ENCODE measurements at regions not wholly inside any gene's neighbourhood (a gene's known extent, or its start where the extent isn't known, plus 50 kb on each side); places are given as distances from the start of the nearest gene placed in this dataset.

DNA sequence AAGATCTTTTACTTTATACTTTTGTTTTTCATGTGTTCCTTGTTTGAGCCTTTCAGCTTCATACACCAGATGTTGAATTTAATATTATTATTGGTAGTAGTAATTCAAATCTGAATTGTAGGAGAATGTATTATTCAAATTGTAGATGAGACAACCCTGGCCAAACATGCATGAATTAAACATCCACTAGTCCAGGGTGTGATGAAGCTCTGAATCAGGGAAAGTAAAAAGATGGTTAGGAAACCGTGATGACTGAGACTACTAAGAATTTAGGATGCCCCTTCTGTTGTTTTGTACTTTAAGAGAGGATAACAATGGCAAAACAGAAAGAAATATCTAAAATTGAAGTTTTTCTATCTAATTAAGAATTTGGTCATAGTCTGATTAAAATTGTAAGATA, 227.8 kb upstream of the CDH2 start:
- DNase-seq (ENCODE audit: low spot score in 2 of 2): no peak
- 41% methylated on average over 1 of the region's 1 CpG for WGBS
- Histone ChIP-seq H3K4me1 (no peaks in the 10 kb centered on the region), H3K4me3 (no peak overlapping the region), H3K27me3 (no peaks in the 10 kb centered on the region), H3K36me3 (no peaks in the 10 kb centered on the region), H3K27ac (no peak overlapping the region), H3K9me3 (no peaks in the 10 kb centered on the region)
- TF ChIP-seq EP300 (IDR thresholded peaks at IDR 0.05): no peak

DNA sequence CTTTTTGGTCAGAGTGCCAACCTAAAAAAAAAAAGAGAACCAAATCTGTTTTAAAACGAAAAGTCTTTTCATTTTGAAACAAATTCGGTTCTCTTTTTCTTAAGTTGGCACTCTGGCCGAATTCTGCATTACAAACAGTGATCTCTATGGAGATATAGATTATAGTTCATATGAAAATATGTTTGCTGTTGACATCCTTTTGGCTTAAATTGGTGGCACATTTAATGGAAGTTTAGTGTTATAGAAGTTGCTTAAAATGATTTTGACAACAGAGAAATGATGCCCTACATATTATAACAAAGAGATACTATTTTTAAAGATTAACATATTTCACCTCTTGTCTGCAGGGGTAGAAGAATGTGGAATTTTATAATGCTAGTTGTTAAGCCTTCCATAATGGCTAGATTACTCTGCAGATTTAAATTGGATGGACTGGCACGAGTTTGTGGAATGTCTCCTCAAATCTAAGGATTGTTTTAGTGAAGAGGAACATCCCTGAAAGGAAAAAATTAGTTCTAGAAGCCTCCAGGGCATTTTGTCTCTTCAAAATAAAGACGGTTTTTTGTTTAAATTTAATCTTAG, 222.9 kb upstream of the CDH2 start:
- no peaks in the 10 kb centered on the region for H3K9me3 ChIP-seq
- TF ChIP-seq POLR2A (IDR thresholded peaks at IDR 0.05) (no peak), EP300 (IDR thresholded peaks at IDR 0.05) (no peak), CTCF (IDR thresholded peaks at IDR 0.05) (no peak), POLR2AphosphoS5 (IDR thresholded peaks at IDR 0.05) (no peak)
- DNase-seq (ENCODE audit: low spot score in 2 of 2): no peak
- no peak overlapping the region for H3K27ac ChIP-seq
- WGBS: 60% methylated on average over 5 of the region's 5 CpGs
- no peaks in the 10 kb centered on the region for H3K27me3 ChIP-seq
- H3K36me3 ChIP-seq: no peaks in the 10 kb centered on the region
- no peak overlapping the region for H3K4me3 ChIP-seq
- no peaks in the 10 kb centered on the region for H3K4me1 ChIP-seq

GRCh38 chr18:28398471-28398870, 221.5 kb upstream of the CDH2 start:
- TF ChIP-seq EP300 (IDR thresholded peaks at IDR 0.05): no peak
- TF ChIP-seq CTCF (IDR thresholded peaks at IDR 0.05): no peak
- no peak for TF ChIP-seq POLR2A (IDR thresholded peaks at IDR 0.05)
- TF ChIP-seq POLR2AphosphoS5 (IDR thresholded peaks at IDR 0.05): no peak
- 51% methylated on average over 1 of the region's 1 CpG for WGBS
- no peak for DNase-seq (ENCODE audit: low spot score in 2 of 2)
- Histone ChIP-seq H3K27me3 (no peaks in the 10 kb centered on the region), H3K36me3 (no peaks in the 10 kb centered on the region), H3K4me3 (no peak overlapping the region), H3K9me3 (no peaks in the 10 kb centered on the region), H3K27ac (no peak overlapping the region), H3K4me1 (no peaks in the 10 kb centered on the region)

DNA sequence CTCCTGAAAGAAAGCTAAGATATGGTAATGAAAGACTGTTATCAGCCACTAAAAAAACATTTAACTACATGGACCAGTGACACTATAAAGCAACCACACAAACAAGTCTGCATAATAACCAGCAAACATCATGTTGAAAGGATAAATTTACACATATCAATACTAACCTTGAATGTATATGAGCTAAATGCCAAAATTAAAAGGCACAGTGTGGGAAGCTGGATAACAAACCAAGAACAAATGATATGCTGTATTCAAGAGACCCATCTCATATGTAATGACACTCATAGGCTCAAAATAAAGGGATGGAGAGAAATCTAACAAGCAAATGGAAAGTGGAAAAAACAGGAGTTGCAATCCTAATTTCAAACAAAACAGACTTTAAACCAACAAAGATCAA, 213.1 kb upstream of the CDH2 start:
- no peak for TF ChIP-seq POLR2A (IDR thresholded peaks at IDR 0.05)
- TF ChIP-seq EP300 (IDR thresholded peaks at IDR 0.05): no peak
- TF ChIP-seq POLR2AphosphoS5 (IDR thresholded peaks at IDR 0.05): no peak
- TF ChIP-seq CTCF (IDR thresholded peaks at IDR 0.05): no peak

GRCh38 chr18:28382215-28382879, 205.4 kb upstream of the CDH2 start:
- WGBS: 58% methylated on average over 3 of the region's 3 CpGs
- H3K27ac ChIP-seq: no peak overlapping the region
- DNase-seq (ENCODE audit: low spot score in 2 of 2): no peak
- H3K4me1 ChIP-seq: no peaks in the 10 kb centered on the region
- H3K36me3 ChIP-seq: no peaks in the 10 kb centered on the region
- no peaks in the 10 kb centered on the region for H3K27me3 ChIP-seq
- no peaks in the 10 kb centered on the region for H3K9me3 ChIP-seq
- no peak for TF ChIP-seq CTCF (IDR thresholded peaks at IDR 0.05)
- no peak for TF ChIP-seq EP300 (IDR thresholded peaks at IDR 0.05)
- TF ChIP-seq POLR2A (IDR thresholded peaks at IDR 0.05): no peak
- H3K4me3 ChIP-seq: no peak overlapping the region

More for the DNA sequence above, 213.1 kb upstream of the CDH2 start:
- Histone ChIP-seq H3K27ac (no peak overlapping the region), H3K4me1 (no peaks in the 10 kb centered on the region), H3K27me3 (no peaks in the 10 kb centered on the region), H3K36me3 (no peaks in the 10 kb centered on the region), H3K9me3 (no peaks in the 10 kb centered on the region), H3K4me3 (no peak overlapping the region)
- DNase-seq (ENCODE audit: low spot score in 2 of 2): no peak

DNA sequence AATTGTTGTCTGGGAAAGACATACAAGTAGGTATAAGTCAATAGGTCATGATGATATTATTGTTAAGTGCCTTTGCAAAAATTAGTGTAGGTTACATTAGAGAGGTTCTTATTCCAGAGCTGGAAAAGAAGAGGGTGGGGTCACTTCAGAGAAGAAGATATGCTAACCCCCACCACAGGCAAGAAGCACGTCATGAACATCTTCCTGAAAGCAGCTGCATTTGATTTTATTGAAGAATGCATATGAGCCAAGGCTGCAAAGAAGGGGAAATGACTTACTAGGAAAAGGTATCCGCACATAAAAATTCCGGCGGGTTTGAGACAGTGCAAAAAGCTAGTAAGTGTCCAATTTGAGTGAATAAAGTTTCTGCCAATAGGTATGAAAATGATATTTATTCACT, 195.3 kb upstream of the CDH2 start:
- WGBS: 64% methylated on average over 4 of the region's 4 CpGs
- H3K27me3 ChIP-seq: no peaks in the 10 kb centered on the region

More for the DNA sequence above, 195.3 kb upstream of the CDH2 start:
- Histone ChIP-seq H3K36me3 (no peaks in the 10 kb centered on the region), H3K4me1 (no peaks in the 10 kb centered on the region), H3K27ac (no peak overlapping the region), H3K4me3 (no peak overlapping the region), H3K9me3 (no peaks in the 10 kb centered on the region)
- no peak for DNase-seq (ENCODE audit: low spot score in 2 of 2)
- no peak for TF ChIP-seq POLR2AphosphoS5 (IDR thresholded peaks at IDR 0.05)
- no peak for TF ChIP-seq EP300 (IDR thresholded peaks at IDR 0.05)
- no peak for TF ChIP-seq POLR2A (IDR thresholded peaks at IDR 0.05)
- TF ChIP-seq CTCF (IDR thresholded peaks at IDR 0.05): no peak
